ENCODE measurements at regions not wholly inside any gene's neighbourhood (a gene's known extent, or its start where the extent isn't known, plus 50 kb on each side); places are given as distances from the start of the nearest gene placed in this dataset.

DNA sequence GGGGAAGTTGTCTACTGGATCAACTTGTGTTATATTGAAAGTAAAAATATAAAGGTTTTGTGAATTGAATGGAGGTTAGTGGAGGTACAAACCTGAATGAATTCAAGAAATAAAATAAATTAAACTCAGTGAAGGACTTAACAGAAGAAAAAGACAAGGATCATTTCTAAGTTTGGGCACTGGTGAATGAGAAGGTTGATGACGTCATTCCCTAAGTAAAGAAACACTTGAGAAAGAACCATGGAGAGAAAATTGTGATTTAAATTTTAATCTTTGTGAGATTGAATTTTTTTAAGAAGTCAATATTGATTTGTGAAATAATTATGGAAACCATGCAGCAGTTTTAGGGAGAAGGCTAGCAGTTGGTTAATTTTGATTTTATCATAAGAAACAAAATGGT, 900.3 kb upstream of the TYRP1 start:
- 76 to 84% methylated on average over 1 of the region's 1 CpG for whole genome bisulfite sequencing, 2 donors
- ATAC-seq (ENCODE audit: low FRiP score) = no peak
- H3K4me3 ChIP-seq (ENCODE audit: low read length in 2 of 2) = no peak overlapping the region
- no peaks in the 10 kb centered on the region for H3K36me3 ChIP-seq (ENCODE audit: control insufficient read depth in 1 of 2, insufficient read depth in 2 of 2, low read length in 1 of 2)
- H3K9me3 ChIP-seq (ENCODE audit: control insufficient read depth, low read length) = no peaks in the 10 kb centered on the region
- intact Hi-C loops (cut with DNase I) = no loop called here
- H3K27me3 ChIP-seq (ENCODE audit: control insufficient read depth in 1 of 2, insufficient read depth in 2 of 2, low read length in 1 of 2) = no peaks in the 10 kb centered on the region
- H3K27ac ChIP-seq (ENCODE audit: low read depth in 1 of 2, low read length in 2 of 2) = no peak overlapping the region
- H3K4me1 ChIP-seq (ENCODE audit: control insufficient read depth in 1 of 2, insufficient read depth in 2 of 2, low read length in 2 of 2) = no peaks in the 10 kb centered on the region
- no peak for DNase-seq

- Histone ChIP-seq H3K4me1 (ENCODE audit: control insufficient read depth in 1 of 2, insufficient read depth in 2 of 2, low read length in 2 of 2) (no peaks in the 10 kb centered on the region), H3K4me3 (ENCODE audit: low read length in 2 of 2) (no peak overlapping the region), H3K27me3 (ENCODE audit: control insufficient read depth in 1 of 2, insufficient read depth in 2 of 2, low read length in 1 of 2) (no peaks in the 10 kb centered on the region), H3K9me3 (ENCODE audit: control insufficient read depth, low read length) (no peaks in the 10 kb centered on the region), H3K36me3 (ENCODE audit: control insufficient read depth in 1 of 2, insufficient read depth in 2 of 2, low read length in 1 of 2) (no peaks in the 10 kb centered on the region), H3K27ac (ENCODE audit: low read depth in 1 of 2, low read length in 2 of 2) (no peak overlapping the region)
- intact Hi-C loops (cut with DNase I) = no loop called here
- peak in 1 of 2 donors; percentile 36 for DNase-seq
- 91 to 93% methylated on average over 5 of the region's 5 CpGs for WGBS, 2 donors
- ATAC-seq (ENCODE audit: low FRiP score) = no peak
These were observed 898.2 kb upstream of the TYRP1 start for GRCh38 chr9:11794984-11795383.

- DNase-seq (no peak), ATAC-seq (ENCODE audit: low FRiP score) (no peak)
- no peak overlapping the region for H3K27ac ChIP-seq (ENCODE audit: low read depth in 1 of 2, low read length in 2 of 2)
- no peaks in the 10 kb centered on the region for H3K36me3 ChIP-seq (ENCODE audit: control insufficient read depth in 1 of 2, insufficient read depth in 2 of 2, low read length in 1 of 2)
- no peaks in the 10 kb centered on the region for H3K9me3 ChIP-seq (ENCODE audit: control insufficient read depth, low read length)
- no peaks in the 10 kb centered on the region for H3K27me3 ChIP-seq (ENCODE audit: control insufficient read depth in 1 of 2, insufficient read depth in 2 of 2, low read length in 1 of 2)
- H3K4me3 ChIP-seq (ENCODE audit: low read length in 2 of 2) = no peak overlapping the region
- no peaks in the 10 kb centered on the region for H3K4me1 ChIP-seq (ENCODE audit: control insufficient read depth in 1 of 2, insufficient read depth in 2 of 2, low read length in 2 of 2)
- WGBS, 2 donors = 68 to 75% methylated on average over 5 of the region's 5 CpGs
- intact Hi-C loops (cut with DNase I) = no loop called here
These were observed 887.2 kb upstream of the TYRP1 start for GRCh38 chr9:11805969-11806368.

GRCh38 chr9:11821306-11821975, 871.7 kb upstream of the TYRP1 start:
- Histone ChIP-seq H3K4me1 (ENCODE audit: control insufficient read depth in 1 of 2, insufficient read depth in 2 of 2, low read length in 2 of 2) (no peaks in the 10 kb centered on the region), H3K9me3 (ENCODE audit: control insufficient read depth, low read length) (no peaks in the 10 kb centered on the region), H3K4me3 (ENCODE audit: low read length in 2 of 2) (no peak overlapping the region), H3K27me3 (ENCODE audit: control insufficient read depth in 1 of 2, insufficient read depth in 2 of 2, low read length in 1 of 2) (no peaks in the 10 kb centered on the region), H3K27ac (ENCODE audit: low read depth in 1 of 2, low read length in 2 of 2) (no peak overlapping the region), H3K36me3 (ENCODE audit: control insufficient read depth in 1 of 2, insufficient read depth in 2 of 2, low read length in 1 of 2) (no peaks in the 10 kb centered on the region)
- DNase-seq (no peak), ATAC-seq (ENCODE audit: low FRiP score) (no peak)
- intact Hi-C loops (cut with DNase I) = no loop called here
- WGBS, 2 donors = 17 to 34% methylated on average over 7 of the region's 7 CpGs

DNA sequence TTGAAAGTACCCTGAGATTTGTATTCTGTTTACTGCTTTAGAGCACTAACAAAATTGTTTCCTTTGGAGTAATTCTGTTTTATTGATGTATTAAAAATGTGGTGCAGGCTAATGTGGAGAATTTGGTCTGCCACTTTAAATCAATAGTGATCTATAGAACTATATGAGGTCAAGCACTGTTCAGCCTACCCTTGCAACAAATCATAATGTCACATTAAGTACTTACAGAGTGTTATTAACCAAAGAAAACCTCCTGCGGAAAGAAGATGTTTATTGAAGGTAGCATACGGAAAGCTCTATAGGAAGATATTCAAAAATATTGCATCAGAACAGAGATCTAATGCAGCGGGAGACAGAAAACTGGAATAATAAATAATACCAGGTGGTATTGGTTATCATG, 865.0 kb upstream of the TYRP1 start:
- H3K36me3 ChIP-seq (ENCODE audit: control insufficient read depth in 1 of 2, insufficient read depth in 2 of 2, low read length in 1 of 2) = no peaks in the 10 kb centered on the region
- no peaks in the 10 kb centered on the region for H3K27me3 ChIP-seq (ENCODE audit: control insufficient read depth in 1 of 2, insufficient read depth in 2 of 2, low read length in 1 of 2)
- ATAC-seq (ENCODE audit: low FRiP score) (no peak), DNase-seq (no peak)
- no peak overlapping the region for H3K4me3 ChIP-seq (ENCODE audit: low read length in 2 of 2)
- intact Hi-C loops (cut with DNase I) = no loop called here
- H3K27ac ChIP-seq (ENCODE audit: low read depth in 1 of 2, low read length in 2 of 2) = no peak overlapping the region
- WGBS, 2 donors = 30 to 54% methylated on average over 3 of the region's 3 CpGs
- no peaks in the 10 kb centered on the region for H3K4me1 ChIP-seq (ENCODE audit: control insufficient read depth in 1 of 2, insufficient read depth in 2 of 2, low read length in 2 of 2)
- no peaks in the 10 kb centered on the region for H3K9me3 ChIP-seq (ENCODE audit: control insufficient read depth, low read length)

- intact Hi-C loops (cut with DNase I) = no loop called here
- DNase-seq = no peak
- Histone ChIP-seq H3K27me3 (ENCODE audit: control insufficient read depth in 1 of 2, insufficient read depth in 2 of 2, low read length in 1 of 2) (no peaks in the 10 kb centered on the region), H3K4me3 (ENCODE audit: low read length in 2 of 2) (no peak overlapping the region), H3K36me3 (ENCODE audit: control insufficient read depth in 1 of 2, insufficient read depth in 2 of 2, low read length in 1 of 2) (no peaks in the 10 kb centered on the region), H3K9me3 (ENCODE audit: control insufficient read depth, low read length) (no peaks in the 10 kb centered on the region), H3K27ac (ENCODE audit: low read depth in 1 of 2, low read length in 2 of 2) (no peak overlapping the region), H3K4me1 (ENCODE audit: control insufficient read depth in 1 of 2, insufficient read depth in 2 of 2, low read length in 2 of 2) (no peaks in the 10 kb centered on the region)
- 63% methylated on average over 2 of the region's 2 CpGs for whole genome bisulfite sequencing, 2 donors
- ATAC-seq (ENCODE audit: low FRiP score) = no peak
These were observed 860.1 kb upstream of the TYRP1 start for GRCh38 chr9:11833056-11833455.

GRCh38 chr9:11868795-11869194, 824.4 kb upstream of the TYRP1 start:
- 54 to 66% methylated on average over 1 of the region's 1 CpG for WGBS, 2 donors
- Histone ChIP-seq H3K4me1 (ENCODE audit: control insufficient read depth in 1 of 2, insufficient read depth in 2 of 2, low read length in 2 of 2) (no peaks in the 10 kb centered on the region), H3K9me3 (ENCODE audit: control insufficient read depth, low read length) (no peaks in the 10 kb centered on the region), H3K36me3 (ENCODE audit: control insufficient read depth in 1 of 2, insufficient read depth in 2 of 2, low read length in 1 of 2) (no peaks in the 10 kb centered on the region), H3K4me3 (ENCODE audit: low read length in 2 of 2) (no peak overlapping the region), H3K27ac (ENCODE audit: low read depth in 1 of 2, low read length in 2 of 2) (no peak overlapping the region), H3K27me3 (ENCODE audit: control insufficient read depth in 1 of 2, insufficient read depth in 2 of 2, low read length in 1 of 2) (no peaks in the 10 kb centered on the region)
- ATAC-seq (ENCODE audit: low FRiP score) (no peak), DNase-seq (no peak)
- intact Hi-C loops (cut with DNase I) = no loop called here

DNA sequence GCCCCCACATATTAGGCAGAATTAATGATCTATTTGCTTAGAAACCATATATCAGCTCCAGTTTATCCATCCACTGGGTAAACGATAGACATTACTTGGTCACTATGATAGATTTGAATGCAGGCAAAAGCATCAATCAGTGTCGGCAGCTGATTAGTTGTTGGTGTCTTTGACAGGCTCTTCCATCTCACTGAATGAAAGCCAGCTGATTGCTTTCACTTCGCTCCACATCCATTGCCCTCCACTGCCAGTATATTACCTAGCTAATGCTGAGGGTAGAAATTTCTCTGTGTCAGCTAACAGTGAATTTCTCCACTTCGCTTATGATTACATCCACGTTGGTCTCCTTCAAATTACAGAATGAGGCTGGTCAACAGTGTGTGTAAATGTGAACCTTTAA, 821.3 kb upstream of the TYRP1 start:
- Histone ChIP-seq H3K27me3 (ENCODE audit: control insufficient read depth in 1 of 2, insufficient read depth in 2 of 2, low read length in 1 of 2) (no peaks in the 10 kb centered on the region), H3K36me3 (ENCODE audit: control insufficient read depth in 1 of 2, insufficient read depth in 2 of 2, low read length in 1 of 2) (no peaks in the 10 kb centered on the region), H3K9me3 (ENCODE audit: control insufficient read depth, low read length) (no peaks in the 10 kb centered on the region), H3K4me3 (ENCODE audit: low read length in 2 of 2) (no peak overlapping the region), H3K4me1 (ENCODE audit: control insufficient read depth in 1 of 2, insufficient read depth in 2 of 2, low read length in 2 of 2) (no peaks in the 10 kb centered on the region), H3K27ac (ENCODE audit: low read depth in 1 of 2, low read length in 2 of 2) (no peak overlapping the region)
- ATAC-seq (ENCODE audit: low FRiP score) (no peak), DNase-seq (no peak)
- intact Hi-C loops (cut with DNase I) = no loop called here
- WGBS, 2 donors = 42 to 43% methylated on average over 5 of the region's 5 CpGs

- no peak for ATAC-seq (ENCODE audit: low FRiP score)
- no peaks in the 10 kb centered on the region for H3K4me1 ChIP-seq (ENCODE audit: control insufficient read depth in 1 of 2, insufficient read depth in 2 of 2, low read length in 2 of 2)
- H3K27me3 ChIP-seq (ENCODE audit: control insufficient read depth in 1 of 2, insufficient read depth in 2 of 2, low read length in 1 of 2) = no peaks in the 10 kb centered on the region
- intact Hi-C loops (cut with DNase I) = no loop called here
- no peaks in the 10 kb centered on the region for H3K9me3 ChIP-seq (ENCODE audit: control insufficient read depth, low read length)
- H3K36me3 ChIP-seq (ENCODE audit: control insufficient read depth in 1 of 2, insufficient read depth in 2 of 2, low read length in 1 of 2) = no peaks in the 10 kb centered on the region
- WGBS, 2 donors = 19 to 36% methylated on average over 1 of the region's 1 CpG
- H3K27ac ChIP-seq (ENCODE audit: low read depth in 1 of 2, low read length in 2 of 2) = no peak overlapping the region
- no peak overlapping the region for H3K4me3 ChIP-seq (ENCODE audit: low read length in 2 of 2)
- no peak for DNase-seq
These were observed 820.7 kb upstream of the TYRP1 start for GRCh38 chr9:11872471-11872870.
